ENCODE measurements at regions not wholly inside any gene's neighbourhood (a gene's known extent, or its start where the extent isn't known, plus 50 kb on each side); places are given as distances from the start of the nearest gene placed in this dataset.

GRCh38 chr4:147370473-147370872 is 110.4 kb upstream of the EDNRA start:
- DNase-seq (ENCODE audit: low spot score) (no peak), ATAC-seq (no peak)
- Mint-ChIP-seq H3K9me3 (peaks cover 36% of the 10 kb centered on the region), H3K27ac (no peak overlapping the region), H3K4me3 (no peak overlapping the region), H3K4me1 (no peaks in the 10 kb centered on the region), H3K27me3 (ENCODE audit: low read depth) (no peaks in the 10 kb centered on the region), H3K36me3 (peaks cover 27% of the 10 kb centered on the region)
- CTCF ChIA-PET, result no interaction called here
- TF ChIP-seq, protein P1, sequence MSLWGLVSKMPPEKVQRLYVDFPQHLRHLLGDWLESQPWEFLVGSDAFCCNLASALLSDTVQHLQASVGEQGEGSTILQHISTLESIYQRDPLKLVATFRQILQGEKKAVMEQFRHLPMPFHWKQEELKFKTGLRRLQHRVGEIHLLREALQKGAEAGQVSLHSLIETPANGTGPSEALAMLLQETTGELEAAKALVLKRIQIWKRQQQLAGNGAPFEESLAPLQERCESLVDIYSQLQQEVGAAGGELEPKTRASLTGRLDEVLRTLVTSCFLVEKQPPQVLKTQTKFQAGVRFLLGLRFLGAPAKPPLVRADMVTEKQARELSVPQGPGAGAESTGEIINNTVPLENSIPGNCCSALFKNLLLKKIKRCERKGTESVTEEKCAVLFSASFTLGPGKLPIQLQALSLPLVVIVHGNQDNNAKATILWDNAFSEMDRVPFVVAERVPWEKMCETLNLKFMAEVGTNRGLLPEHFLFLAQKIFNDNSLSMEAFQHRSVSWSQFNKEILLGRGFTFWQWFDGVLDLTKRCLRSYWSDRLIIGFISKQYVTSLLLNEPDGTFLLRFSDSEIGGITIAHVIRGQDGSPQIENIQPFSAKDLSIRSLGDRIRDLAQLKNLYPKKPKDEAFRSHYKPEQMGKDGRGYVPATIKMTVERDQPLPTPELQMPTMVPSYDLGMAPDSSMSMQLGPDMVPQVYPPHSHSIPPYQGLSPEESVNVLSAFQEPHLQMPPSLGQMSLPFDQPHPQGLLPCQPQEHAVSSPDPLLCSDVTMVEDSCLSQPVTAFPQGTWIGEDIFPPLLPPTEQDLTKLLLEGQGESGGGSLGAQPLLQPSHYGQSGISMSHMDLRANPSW (CRISPR knock-in tag; conservative IDR thresholded peaks at IDR 0.05; ENCODE audit: low read depth), result no peak
- TF ChIP-seq SOX15 (CRISPR knock-in tag; IDR thresholded peaks at IDR 0.05), result no peak
- TF ChIP-seq ATF1 (CRISPR knock-in tag; IDR thresholded peaks at IDR 0.05), result no peak
- no peak for TF ChIP-seq ELF4 (CRISPR knock-in tag; IDR thresholded peaks at IDR 0.05; ENCODE audit: low read depth)
- TF ChIP-seq KAT7 (CRISPR knock-in tag; IDR thresholded peaks at IDR 0.05; ENCODE audit: borderline replicate concordance), result no peak
- TF ChIP-seq, protein P2, sequence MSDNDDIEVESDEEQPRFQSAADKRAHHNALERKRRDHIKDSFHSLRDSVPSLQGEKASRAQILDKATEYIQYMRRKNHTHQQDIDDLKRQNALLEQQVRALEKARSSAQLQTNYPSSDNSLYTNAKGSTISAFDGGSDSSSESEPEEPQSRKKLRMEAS (CRISPR knock-in tag; IDR thresholded peaks at IDR 0.05), result no peak
- TF ChIP-seq, protein P3, sequence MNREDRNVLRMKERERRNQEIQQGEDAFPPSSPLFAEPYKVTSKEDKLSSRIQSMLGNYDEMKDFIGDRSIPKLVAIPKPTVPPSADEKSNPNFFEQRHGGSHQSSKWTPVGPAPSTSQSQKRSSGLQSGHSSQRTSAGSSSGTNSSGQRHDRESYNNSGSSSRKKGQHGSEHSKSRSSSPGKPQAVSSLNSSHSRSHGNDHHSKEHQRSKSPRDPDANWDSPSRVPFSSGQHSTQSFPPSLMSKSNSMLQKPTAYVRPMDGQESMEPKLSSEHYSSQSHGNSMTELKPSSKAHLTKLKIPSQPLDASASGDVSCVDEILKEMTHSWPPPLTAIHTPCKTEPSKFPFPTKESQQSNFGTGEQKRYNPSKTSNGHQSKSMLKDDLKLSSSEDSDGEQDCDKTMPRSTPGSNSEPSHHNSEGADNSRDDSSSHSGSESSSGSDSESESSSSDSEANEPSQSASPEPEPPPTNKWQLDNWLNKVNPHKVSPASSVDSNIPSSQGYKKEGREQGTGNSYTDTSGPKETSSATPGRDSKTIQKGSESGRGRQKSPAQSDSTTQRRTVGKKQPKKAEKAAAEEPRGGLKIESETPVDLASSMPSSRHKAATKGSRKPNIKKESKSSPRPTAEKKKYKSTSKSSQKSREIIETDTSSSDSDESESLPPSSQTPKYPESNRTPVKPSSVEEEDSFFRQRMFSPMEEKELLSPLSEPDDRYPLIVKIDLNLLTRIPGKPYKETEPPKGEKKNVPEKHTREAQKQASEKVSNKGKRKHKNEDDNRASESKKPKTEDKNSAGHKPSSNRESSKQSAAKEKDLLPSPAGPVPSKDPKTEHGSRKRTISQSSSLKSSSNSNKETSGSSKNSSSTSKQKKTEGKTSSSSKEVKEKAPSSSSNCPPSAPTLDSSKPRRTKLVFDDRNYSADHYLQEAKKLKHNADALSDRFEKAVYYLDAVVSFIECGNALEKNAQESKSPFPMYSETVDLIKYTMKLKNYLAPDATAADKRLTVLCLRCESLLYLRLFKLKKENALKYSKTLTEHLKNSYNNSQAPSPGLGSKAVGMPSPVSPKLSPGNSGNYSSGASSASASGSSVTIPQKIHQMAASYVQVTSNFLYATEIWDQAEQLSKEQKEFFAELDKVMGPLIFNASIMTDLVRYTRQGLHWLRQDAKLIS (CRISPR knock-in tag; IDR thresholded peaks at IDR 0.05; ENCODE audit: borderline replicate concordance), result no peak
- no peak for TF ChIP-seq ZMAT4 (CRISPR knock-in tag; IDR thresholded peaks at IDR 0.05)
- POLR2A ChIA-PET, result no interaction called here

GRCh38 chr4:147370881-147371280 is 110.0 kb upstream of the EDNRA start:
- no peak overlapping the region for H3K27ac Mint-ChIP-seq
- no peaks in the 10 kb centered on the region for H3K4me1 Mint-ChIP-seq
- ChIA-PET POLR2A (no interaction called here), CTCF (no interaction called here)
- no peak overlapping the region for H3K4me3 Mint-ChIP-seq
- peaks cover 40% of the 10 kb centered on the region for H3K9me3 Mint-ChIP-seq
- H3K27me3 Mint-ChIP-seq (ENCODE audit: low read depth), result no peaks in the 10 kb centered on the region; the same call in 1 of the 2 replicates
- no peak for DNase-seq (ENCODE audit: low spot score)
- no peak for ATAC-seq
- peaks cover 30% of the 10 kb centered on the region for H3K36me3 Mint-ChIP-seq
- TF ChIP-seq, protein P4, sequence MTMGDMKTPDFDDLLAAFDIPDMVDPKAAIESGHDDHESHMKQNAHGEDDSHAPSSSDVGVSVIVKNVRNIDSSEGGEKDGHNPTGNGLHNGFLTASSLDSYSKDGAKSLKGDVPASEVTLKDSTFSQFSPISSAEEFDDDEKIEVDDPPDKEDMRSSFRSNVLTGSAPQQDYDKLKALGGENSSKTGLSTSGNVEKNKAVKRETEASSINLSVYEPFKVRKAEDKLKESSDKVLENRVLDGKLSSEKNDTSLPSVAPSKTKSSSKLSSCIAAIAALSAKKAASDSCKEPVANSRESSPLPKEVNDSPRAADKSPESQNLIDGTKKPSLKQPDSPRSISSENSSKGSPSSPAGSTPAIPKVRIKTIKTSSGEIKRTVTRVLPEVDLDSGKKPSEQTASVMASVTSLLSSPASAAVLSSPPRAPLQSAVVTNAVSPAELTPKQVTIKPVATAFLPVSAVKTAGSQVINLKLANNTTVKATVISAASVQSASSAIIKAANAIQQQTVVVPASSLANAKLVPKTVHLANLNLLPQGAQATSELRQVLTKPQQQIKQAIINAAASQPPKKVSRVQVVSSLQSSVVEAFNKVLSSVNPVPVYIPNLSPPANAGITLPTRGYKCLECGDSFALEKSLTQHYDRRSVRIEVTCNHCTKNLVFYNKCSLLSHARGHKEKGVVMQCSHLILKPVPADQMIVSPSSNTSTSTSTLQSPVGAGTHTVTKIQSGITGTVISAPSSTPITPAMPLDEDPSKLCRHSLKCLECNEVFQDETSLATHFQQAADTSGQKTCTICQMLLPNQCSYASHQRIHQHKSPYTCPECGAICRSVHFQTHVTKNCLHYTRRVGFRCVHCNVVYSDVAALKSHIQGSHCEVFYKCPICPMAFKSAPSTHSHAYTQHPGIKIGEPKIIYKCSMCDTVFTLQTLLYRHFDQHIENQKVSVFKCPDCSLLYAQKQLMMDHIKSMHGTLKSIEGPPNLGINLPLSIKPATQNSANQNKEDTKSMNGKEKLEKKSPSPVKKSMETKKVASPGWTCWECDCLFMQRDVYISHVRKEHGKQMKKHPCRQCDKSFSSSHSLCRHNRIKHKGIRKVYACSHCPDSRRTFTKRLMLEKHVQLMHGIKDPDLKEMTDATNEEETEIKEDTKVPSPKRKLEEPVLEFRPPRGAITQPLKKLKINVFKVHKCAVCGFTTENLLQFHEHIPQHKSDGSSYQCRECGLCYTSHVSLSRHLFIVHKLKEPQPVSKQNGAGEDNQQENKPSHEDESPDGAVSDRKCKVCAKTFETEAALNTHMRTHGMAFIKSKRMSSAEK (CRISPR knock-in tag; IDR thresholded peaks at IDR 0.05; ENCODE audit: borderline replicate concordance), result no peak
- TF ChIP-seq ATF3 (CRISPR knock-in tag; conservative IDR thresholded peaks at IDR 0.05), result no peak
- no peak for TF ChIP-seq E2F5 (CRISPR knock-in tag; IDR thresholded peaks at IDR 0.05)
- TF ChIP-seq, protein P5, sequence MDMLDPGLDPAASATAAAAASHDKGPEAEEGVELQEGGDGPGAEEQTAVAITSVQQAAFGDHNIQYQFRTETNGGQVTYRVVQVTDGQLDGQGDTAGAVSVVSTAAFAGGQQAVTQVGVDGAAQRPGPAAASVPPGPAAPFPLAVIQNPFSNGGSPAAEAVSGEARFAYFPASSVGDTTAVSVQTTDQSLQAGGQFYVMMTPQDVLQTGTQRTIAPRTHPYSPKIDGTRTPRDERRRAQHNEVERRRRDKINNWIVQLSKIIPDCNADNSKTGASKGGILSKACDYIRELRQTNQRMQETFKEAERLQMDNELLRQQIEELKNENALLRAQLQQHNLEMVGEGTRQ (CRISPR knock-in tag; IDR thresholded peaks at IDR 0.05), result no peak
- TF ChIP-seq, protein P6, sequence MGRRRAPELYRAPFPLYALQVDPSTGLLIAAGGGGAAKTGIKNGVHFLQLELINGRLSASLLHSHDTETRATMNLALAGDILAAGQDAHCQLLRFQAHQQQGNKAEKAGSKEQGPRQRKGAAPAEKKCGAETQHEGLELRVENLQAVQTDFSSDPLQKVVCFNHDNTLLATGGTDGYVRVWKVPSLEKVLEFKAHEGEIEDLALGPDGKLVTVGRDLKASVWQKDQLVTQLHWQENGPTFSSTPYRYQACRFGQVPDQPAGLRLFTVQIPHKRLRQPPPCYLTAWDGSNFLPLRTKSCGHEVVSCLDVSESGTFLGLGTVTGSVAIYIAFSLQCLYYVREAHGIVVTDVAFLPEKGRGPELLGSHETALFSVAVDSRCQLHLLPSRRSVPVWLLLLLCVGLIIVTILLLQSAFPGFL (CRISPR knock-in tag; IDR thresholded peaks at IDR 0.05; ENCODE audit: borderline replicate concordance), result no peak
- no peak for TF ChIP-seq ZSCAN18 (CRISPR knock-in tag; IDR thresholded peaks at IDR 0.05)

Measured in WTC11 (cell line).